ENCODE measurements at regions not wholly inside any gene's neighbourhood (a gene's known extent, or its start where the extent isn't known, plus 50 kb on each side); places are given as distances from the start of the nearest gene placed in this dataset.

- TF ChIP-seq POLR2A (IDR thresholded peaks at IDR 0.05): no peak
- TF ChIP-seq CTCF (IDR thresholded peaks at IDR 0.05): no peak
These were observed 424.1 kb upstream of the RBMS3 start for GRCh38 chr3:28856796-28857195.

Data from heart left ventricle (tissue), 13 donors.